SK-N-SH (cell line): ENCODE measurements at regions not wholly inside any gene's neighbourhood (a gene's known extent, or its start where the extent isn't known, plus 50 kb on each side); places are given as distances from the start of the nearest gene placed in this dataset.

ENCODE experiments used
- GABPA ChIP-seq: IDR thresholded peaks from 2 replicates; pipeline ENCODE4 v1.4.0; 2012; ENCODE audit warnings: low read depth, mild to moderate bottlenecking
- NFIC ChIP-seq: IDR thresholded peaks from 2 replicates; pipeline ENCODE4 v1.4.0; 2012; ENCODE audit warnings: borderline replicate concordance
- NRF1 ChIP-seq: IDR thresholded peaks from 2 replicates; pipeline ENCODE4 v1.6.1; 2012; ENCODE audit warnings: low read depth, mild to moderate bottlenecking, low read length
- POLR2AphosphoS5 ChIP-seq: IDR thresholded peaks from 2 replicates; pipeline ENCODE4 v1.6.1; 2012; ENCODE audit warnings: low read depth, low read length
- RAD21 ChIP-seq: IDR thresholded peaks from 2 replicates; pipeline ENCODE4 v1.6.1; 2012; ENCODE audit warnings: mild to moderate bottlenecking, low read length
- RFX5 ChIP-seq: IDR thresholded peaks from 2 replicates; pipeline ENCODE4 v1.6.1; 2012; ENCODE audit warnings: mild to moderate bottlenecking, improper control_type of control experiment, low read length
- TF ChIP-seq, protein P1 (sequence below): IDR thresholded peaks from 2 replicates; pipeline ENCODE4 v1.4.0; 2012; ENCODE audit warnings: low read depth, borderline replicate concordance
- TF ChIP-seq, protein P2 (sequence below): IDR thresholded peaks from 2 replicates; pipeline ENCODE4; 2012
- TF ChIP-seq, protein P3 (sequence below): IDR thresholded peaks from 2 replicates; pipeline ENCODE4 v1.6.1; 2012; ENCODE audit warnings: mild to moderate bottlenecking, low read depth, low read length, moderate library complexity

DNA sequence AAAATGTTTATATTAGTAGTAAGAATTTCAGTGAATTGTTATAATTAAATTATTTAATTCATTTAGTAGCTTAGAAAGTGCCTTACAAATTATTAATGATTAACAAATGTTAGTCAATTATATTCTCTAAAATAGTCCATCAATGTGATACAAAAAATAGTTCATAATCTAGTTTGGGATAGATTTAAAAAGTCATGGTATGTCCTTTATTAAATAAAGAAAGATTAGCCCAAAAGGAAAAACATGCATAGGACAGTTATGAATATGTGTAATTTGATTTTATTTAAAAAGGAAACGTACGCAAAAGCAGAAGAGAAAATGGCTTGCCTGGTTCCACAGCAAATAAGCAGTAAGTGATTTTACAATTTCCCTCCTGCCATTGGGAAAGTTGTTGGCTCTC, 768.5 kb downstream of the TRIB2 start:
- TF ChIP-seq NFIC, result no peak
- no peak for TF ChIP-seq POLR2AphosphoS5
- TF ChIP-seq GABPA, result no peak
- TF ChIP-seq, protein P1, sequence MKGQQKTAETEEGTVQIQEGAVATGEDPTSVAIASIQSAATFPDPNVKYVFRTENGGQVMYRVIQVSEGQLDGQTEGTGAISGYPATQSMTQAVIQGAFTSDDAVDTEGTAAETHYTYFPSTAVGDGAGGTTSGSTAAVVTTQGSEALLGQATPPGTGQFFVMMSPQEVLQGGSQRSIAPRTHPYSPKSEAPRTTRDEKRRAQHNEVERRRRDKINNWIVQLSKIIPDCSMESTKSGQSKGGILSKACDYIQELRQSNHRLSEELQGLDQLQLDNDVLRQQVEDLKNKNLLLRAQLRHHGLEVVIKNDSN, result no peak
- TF ChIP-seq, protein P2, sequence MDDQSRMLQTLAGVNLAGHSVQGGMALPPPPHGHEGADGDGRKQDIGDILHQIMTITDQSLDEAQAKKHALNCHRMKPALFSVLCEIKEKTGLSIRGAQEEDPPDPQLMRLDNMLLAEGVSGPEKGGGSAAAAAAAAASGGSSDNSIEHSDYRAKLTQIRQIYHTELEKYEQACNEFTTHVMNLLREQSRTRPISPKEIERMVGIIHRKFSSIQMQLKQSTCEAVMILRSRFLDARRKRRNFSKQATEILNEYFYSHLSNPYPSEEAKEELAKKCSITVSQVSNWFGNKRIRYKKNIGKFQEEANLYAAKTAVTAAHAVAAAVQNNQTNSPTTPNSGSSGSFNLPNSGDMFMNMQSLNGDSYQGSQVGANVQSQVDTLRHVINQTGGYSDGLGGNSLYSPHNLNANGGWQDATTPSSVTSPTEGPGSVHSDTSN, result no peak
- TF ChIP-seq RAD21, result no peak
- TF ChIP-seq RFX5, result no peak
- TF ChIP-seq NRF1, result no peak
- TF ChIP-seq, protein P3, sequence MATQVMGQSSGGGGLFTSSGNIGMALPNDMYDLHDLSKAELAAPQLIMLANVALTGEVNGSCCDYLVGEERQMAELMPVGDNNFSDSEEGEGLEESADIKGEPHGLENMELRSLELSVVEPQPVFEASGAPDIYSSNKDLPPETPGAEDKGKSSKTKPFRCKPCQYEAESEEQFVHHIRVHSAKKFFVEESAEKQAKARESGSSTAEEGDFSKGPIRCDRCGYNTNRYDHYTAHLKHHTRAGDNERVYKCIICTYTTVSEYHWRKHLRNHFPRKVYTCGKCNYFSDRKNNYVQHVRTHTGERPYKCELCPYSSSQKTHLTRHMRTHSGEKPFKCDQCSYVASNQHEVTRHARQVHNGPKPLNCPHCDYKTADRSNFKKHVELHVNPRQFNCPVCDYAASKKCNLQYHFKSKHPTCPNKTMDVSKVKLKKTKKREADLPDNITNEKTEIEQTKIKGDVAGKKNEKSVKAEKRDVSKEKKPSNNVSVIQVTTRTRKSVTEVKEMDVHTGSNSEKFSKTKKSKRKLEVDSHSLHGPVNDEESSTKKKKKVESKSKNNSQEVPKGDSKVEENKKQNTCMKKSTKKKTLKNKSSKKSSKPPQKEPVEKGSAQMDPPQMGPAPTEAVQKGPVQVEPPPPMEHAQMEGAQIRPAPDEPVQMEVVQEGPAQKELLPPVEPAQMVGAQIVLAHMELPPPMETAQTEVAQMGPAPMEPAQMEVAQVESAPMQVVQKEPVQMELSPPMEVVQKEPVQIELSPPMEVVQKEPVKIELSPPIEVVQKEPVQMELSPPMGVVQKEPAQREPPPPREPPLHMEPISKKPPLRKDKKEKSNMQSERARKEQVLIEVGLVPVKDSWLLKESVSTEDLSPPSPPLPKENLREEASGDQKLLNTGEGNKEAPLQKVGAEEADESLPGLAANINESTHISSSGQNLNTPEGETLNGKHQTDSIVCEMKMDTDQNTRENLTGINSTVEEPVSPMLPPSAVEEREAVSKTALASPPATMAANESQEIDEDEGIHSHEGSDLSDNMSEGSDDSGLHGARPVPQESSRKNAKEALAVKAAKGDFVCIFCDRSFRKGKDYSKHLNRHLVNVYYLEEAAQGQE, result no peak
